Epithelial cell of prostate (primary cell): ENCODE measurements at regions not wholly inside any gene's neighbourhood (a gene's known extent, or its start where the extent isn't known, plus 50 kb on each side); places are given as distances from the start of the nearest gene placed in this dataset.
"Not testable (repeated sequence)": the region's sequence is repeated elsewhere in the genome, so short reads cannot be mapped to it uniquely, and the experiment has no call there.

ENCODE experiments used
- DNase-seq: peaks from one replicate; pipeline ENCODE4 v3.0.0-alpha.2; 2011; ENCODE audit warnings: low read depth, low spot score
- H3K27ac ChIP-seq: fragments of 450-650 bp; 2 replicates; pipeline ENCODE4 v1.5.1; 2017; ENCODE audit warnings: mild to moderate bottlenecking

GRCh38 chr14:106094654-106095189 is 568.3 kb downstream of the TMEM121 start:
- H3K27ac ChIP-seq = no peak overlapping the region
- DNase-seq = no peak

GRCh38 chr14:106107703-106108102 is 581.3 kb downstream of the TMEM121 start:
- H3K27ac ChIP-seq = no peak overlapping the region
- DNase-seq = no peak

DNA sequence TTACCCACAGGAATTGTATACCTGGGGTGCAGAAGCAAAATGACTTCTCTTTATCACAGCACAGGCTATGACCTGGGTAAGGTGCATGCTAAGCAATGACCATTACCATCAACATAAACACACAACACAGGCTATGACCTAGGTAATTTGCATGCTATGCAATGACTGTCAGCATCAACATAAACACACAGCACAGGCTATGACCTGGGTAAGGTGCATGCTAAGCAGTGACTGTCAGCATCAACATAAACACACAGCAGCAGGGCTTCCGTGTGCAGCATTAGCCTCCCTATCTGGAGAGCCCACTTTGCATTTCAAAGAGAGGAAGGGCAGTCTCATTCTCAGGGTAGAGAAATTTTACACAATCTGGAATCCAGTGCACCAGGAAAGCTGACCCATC is 583.0 kb downstream of the TMEM121 start:
- DNase-seq = no peak
- H3K27ac ChIP-seq = no peak overlapping the region

DNA sequence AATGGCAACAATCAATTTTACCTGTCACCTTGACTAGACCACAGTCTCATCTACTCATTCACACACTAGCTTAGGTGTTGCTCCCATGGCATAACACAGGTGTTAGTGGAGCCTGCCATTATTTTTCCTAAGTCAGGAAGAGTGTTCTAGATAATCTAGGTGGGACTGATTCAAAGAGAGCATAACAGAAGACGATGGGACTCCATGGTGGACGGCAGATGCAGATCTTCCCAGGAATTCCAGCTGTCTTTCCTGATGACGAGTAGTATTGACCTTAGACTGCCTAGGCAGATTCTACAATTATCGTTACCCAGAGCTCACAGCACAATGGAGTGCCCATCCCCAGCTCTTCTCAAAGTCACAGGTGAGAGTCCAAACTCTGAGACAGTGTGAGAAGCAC is 589.0 kb downstream of the TMEM121 start:
- H3K27ac ChIP-seq = no peak overlapping the region
- no peak for DNase-seq

GRCh38 chr14:106116339-106116930 is 590.1 kb downstream of the TMEM121 start:
- not testable (repeated sequence) for H3K27ac ChIP-seq, DNase-seq

- DNase-seq = no peak
- no peak overlapping the region for H3K27ac ChIP-seq
Observed at GRCh38 chr14:106120101-106120500, 593.7 kb downstream of the TMEM121 start.

DNA sequence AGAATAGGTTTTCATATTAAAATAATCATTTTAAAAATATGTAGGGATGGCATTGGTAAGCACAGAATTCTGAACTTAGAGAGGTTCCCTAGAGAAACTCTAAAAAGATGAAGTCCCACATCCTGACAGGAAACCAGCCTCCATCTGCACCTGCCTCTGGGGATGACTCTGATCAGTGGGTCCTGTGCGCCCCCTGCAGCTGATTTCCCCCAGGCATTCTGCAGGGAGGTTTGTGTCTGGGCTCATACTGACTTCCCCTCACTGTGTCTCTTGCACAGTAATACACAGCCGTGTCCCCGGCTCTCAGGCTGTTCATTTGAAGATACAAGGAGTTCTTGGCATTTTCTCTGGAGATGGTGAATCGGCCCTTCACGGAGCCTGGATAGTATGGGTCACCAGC is 602.9 kb downstream of the TMEM121 start:
- no peak for DNase-seq
- no peak overlapping the region for H3K27ac ChIP-seq

DNA sequence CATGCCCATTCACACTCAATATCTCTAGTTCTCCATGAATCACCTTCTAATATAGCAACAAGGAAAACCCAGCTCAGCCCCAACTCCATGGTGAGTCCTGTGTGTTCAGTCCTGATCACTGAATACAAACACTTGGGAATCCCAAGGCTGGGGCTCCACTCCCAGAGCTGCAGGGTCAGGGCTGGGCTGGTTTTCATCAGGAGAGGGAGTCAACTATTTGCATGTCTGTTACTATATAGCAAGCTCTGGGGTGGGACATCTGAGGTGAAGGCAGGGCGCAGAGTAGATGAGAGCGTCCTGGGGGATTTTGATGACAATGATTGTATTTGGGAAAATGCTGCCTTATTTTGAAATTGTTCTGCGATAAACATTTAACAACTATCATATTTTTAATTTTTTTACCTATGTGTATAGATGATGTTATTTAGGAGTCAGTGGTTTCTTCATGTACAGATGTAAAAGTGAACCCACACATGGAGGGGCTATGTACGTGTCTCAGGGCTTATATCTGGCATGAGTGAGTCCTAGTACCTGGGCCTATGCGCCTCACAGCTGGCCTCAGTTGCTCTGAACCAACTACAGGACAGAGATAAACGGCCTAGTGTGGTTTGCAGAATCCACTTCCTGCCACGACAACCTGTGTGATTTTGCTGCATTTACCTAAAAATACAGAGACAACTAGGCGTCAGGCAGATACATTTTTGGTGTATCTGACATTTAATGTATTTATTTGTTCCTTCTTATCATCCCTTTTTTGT is 603.7 kb downstream of the TMEM121 start:
- not testable (repeated sequence) for DNase-seq, H3K27ac ChIP-seq

DNA sequence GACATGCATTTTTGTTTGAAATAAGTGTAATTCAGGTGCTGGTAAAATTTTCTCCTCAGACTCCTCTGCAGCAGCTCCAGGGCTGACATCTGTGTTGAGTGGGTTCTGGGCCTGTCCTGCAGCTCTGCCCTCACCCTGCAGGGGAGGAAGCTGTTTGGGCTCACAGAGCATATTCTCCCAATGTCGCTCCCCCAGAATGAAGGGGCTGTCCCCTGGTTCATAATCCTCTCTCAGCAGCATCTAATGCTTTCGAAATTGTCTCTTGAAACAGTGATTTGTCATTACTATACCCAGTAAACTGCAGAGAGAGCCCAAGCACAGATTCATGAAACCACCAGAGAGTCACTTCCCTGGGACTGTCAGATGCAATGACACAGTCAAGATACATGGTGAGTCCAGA is 606.7 kb downstream of the TMEM121 start:
- not testable (repeated sequence) for DNase-seq

DNA sequence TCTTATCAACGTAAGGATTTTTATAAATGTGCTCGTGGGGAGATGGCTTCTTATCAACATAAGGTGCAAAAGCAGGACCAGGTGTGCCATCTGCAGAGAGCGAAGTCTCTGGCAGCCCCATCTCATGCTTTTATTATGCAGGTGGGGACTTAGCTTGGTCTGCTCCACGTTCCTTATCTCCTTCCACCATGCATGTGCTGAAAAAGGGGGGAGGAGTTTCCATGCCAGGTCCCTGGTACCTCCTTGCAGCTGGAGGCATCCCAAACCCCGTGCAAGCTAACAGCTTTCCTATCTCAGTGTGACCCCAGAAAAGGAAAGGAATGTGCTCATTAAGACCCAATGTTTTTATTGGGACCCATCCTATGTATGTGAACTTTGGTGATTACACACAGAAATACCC is 608.5 kb downstream of the TMEM121 start:
- DNase-seq = no peak
- H3K27ac ChIP-seq = no peak overlapping the region

More for the DNA sequence above, 606.7 kb downstream of the TMEM121 start:
- not testable (repeated sequence) for H3K27ac ChIP-seq

- no peak overlapping the region for H3K27ac ChIP-seq
- no peak for DNase-seq
Observed at GRCh38 chr14:106141242-106142220, 615.1 kb downstream of the TMEM121 start.

DNA sequence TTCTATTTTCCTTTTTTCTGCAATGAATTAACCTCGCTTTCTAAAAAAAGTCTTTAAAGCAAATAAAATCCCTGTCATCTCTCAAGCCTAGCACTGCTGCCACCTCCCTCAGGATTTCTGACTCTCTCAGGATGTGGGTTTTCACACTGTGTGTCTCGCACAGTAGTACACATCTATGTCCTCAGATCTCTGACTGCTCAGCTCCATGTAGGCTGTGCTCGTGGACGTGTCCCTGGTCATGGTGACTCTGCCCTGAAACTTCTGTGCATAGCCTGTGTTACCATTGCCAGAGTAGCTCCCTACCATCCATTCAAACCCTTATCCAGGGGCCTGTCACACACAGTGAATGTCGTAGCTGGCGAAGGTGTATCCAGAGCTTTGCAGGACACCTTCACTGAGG is 619.3 kb downstream of the TMEM121 start:
- H3K27ac ChIP-seq, DNase-seq: not testable (repeated sequence)

GRCh38 chr14:106153362-106153955 is 627.1 kb downstream of the TMEM121 start:
- DNase-seq = peak; percentile 1
- not testable (repeated sequence) for H3K27ac ChIP-seq

GRCh38 chr14:106163316-106163715 is 636.9 kb downstream of the TMEM121 start:
- H3K27ac ChIP-seq = no peak overlapping the region
- no peak for DNase-seq

- not testable (repeated sequence) for DNase-seq, H3K27ac ChIP-seq
Observed at GRCh38 chr14:106163812-106164211, 637.4 kb downstream of the TMEM121 start.

GRCh38 chr14:106166232-106166631 is 639.8 kb downstream of the TMEM121 start:
- DNase-seq = no peak
- no peak overlapping the region for H3K27ac ChIP-seq

DNA sequence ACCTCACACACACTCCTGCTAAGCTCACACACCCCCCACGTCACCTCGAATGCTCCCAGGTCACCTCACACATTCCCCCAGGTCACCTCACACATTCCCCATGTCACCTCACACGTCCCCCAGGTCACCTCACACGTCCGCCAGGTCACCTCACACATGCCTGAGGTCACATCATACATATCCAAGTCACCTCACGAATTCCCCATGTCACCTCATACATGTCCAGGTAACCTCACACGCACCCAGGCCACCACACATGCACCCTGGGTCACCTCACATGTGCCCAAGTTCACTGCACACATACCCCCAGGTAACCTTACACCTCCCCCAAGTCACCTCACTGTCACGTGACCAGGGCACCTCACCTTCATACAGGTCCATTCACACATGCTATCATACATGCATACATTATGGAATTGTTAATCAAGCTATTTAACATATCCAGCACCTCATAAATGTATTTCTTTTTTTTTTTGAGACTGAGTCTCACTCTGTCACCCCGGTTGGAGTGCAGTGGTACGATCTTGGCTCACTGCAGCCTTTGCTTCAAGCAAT is 640.3 kb downstream of the TMEM121 start:
- no peak overlapping the region for H3K27ac ChIP-seq
- DNase-seq = no peak

GRCh38 chr14:106170163-106170658 is 643.8 kb downstream of the TMEM121 start:
- H3K27ac ChIP-seq, DNase-seq: not testable (repeated sequence)

GRCh38 chr14:106174206-106174605 is 647.8 kb downstream of the TMEM121 start:
- H3K27ac ChIP-seq = no peak overlapping the region
- DNase-seq = no peak
